Stromal cell of bone marrow (primary cell): ENCODE measurements at regions not wholly inside any gene's neighbourhood (a gene's known extent, or its start where the extent isn't known, plus 50 kb on each side); places are given as distances from the start of the nearest gene placed in this dataset.
"Not testable (repeated sequence)": the region's sequence is repeated elsewhere in the genome, so short reads cannot be mapped to it uniquely, and the experiment has no call there.

Source experiments
- DNase-seq: peaks from one replicate; pipeline ENCODE4 v3.0.0-alpha.2; 2012; ENCODE audit warnings: low read depth

DNA sequence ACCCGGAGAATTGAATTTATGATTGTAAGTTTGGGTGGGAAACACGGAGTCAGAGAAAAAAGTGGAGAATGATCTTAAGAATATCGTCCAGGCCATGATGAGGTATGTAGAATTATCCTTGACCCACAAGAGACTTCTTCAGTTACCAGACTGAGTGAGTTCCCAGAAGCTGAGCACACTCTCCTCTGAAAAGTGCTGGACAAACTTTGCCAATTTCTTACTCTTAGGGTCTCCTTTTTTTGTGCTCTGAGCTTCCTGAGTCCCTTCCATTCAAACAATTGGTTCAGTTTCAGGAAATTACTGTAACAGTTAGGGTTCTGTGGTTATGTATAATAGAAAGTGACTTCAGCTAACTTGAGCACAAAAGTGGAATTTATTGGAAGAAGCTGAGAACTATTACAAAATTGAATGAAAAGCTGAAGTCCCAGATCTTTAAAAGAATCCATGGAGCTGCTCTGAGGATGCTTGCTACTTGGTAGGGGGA, 50.6 kb upstream of the EHBP1 start:
- no peak for DNase-seq

DNA sequence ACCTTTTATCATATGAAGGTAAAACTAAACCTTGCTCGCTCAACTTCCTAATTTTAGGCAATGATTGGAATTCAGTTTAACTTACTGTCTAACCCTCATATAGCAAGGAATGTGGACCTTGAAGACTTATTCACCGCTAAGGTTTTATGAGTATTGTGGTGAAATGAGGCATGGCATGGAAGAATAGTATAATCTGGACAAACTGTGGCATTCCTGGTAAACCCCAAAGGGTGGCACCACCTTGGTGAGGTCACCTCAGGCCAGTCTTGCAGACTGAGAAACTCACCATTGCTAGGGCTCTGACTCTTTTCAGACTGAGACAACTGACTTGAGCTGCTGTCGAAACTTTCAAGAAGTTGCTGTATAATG, 51.1 kb upstream of the EHBP1 start:
- DNase-seq = no peak

DNA sequence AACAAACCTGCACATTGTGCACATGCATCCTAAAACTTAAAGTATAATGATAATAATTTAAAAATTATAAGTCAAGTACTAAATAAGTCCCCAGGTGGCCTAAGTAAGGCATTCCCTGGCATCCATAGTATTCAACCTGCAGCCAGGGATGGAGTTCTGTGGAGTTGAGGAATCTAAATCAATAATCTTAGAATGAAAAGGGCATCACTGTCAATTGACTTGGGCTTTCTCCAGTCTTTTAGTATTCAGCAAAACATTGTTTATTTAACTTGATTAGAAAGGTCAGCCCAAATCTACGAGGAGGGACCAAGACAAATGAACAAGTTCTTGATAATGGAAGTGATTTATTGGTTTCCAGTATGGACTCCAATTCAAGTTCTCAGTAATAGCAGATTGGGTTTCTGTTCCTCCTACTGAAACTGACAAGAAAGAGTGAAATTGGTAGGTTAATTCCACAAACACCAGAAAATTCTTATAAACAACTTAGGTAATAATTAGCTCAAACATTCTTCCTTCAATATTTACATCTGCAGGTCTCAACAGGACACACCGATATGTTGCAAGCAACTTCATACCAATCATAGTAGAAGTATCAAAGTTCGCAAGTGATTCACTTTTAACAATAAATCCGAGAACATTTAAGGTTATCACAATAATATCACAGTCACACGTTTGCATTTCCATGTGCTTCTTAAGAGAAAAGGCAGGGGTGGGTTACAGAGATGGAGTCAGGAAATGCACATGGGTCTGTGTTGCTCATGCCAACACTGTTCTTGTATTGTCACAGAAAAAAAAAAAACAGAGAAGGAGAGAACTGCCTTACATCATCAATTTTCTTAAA, 51.7 kb upstream of the EHBP1 start:
- DNase-seq = no peak

- DNase-seq = not testable (repeated sequence)
Measured at GRCh38 chr2:62649087-62649486, 56.4 kb upstream of the EHBP1 start.

GRCh38 chr2:62643100-62643471, 62.4 kb upstream of the EHBP1 start:
- DNase-seq = no peak

DNA sequence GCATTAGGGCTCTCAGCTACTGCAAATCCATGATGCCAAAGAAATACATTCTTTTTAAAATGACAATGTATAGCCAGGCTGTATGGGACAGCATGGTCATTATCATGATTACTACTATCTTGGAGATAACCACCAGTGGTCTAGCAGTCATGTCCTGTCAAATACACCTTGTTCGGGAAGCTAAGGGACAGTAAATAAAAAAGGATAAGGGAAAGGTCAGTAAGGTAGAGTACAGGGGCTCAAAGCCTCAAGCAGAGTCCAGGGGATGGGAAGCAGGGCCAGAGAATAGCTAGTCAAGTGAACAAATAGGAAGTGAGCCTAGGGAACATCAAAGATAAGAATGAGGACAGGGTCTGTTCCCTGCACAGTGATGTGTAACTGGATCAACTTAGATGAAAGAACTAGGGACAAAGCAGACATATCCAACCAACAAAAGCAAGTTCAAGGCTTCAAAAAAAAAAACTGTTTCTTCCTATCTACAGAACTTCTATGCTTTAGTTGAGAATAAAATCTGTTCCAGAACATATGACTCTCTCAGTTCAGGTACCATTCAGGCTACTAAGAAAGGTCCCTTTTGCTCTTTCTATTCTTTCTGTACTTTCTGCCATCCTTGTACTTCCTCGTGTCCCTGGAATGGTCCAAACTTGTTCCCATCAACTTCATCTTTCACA, 62.9 kb upstream of the EHBP1 start:
- DNase-seq = no peak

- no peak for DNase-seq
Measured at GRCh38 chr2:62641936-62642335, 63.6 kb upstream of the EHBP1 start.

DNA sequence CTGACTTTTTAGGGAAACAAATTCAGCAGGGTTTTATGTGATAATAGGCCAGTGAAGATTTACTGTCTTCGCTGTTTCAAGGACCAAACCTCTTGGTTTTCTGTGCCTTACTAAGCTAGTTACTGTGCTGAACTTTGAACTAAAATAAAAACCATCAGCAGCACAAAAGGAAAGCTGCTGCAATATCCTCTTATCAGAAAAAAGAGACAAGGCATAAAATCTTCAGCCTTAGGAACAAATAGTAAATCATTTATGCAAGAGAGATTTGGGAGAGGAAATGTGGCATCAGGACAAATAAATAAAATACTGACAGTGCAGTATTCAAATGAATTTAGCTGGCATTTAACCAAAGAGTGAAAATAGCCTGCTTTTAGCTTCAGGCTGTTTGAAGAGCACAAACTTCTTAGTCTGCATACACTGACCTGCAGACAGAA, 64.1 kb upstream of the EHBP1 start:
- DNase-seq = peak; percentile 13

DNA sequence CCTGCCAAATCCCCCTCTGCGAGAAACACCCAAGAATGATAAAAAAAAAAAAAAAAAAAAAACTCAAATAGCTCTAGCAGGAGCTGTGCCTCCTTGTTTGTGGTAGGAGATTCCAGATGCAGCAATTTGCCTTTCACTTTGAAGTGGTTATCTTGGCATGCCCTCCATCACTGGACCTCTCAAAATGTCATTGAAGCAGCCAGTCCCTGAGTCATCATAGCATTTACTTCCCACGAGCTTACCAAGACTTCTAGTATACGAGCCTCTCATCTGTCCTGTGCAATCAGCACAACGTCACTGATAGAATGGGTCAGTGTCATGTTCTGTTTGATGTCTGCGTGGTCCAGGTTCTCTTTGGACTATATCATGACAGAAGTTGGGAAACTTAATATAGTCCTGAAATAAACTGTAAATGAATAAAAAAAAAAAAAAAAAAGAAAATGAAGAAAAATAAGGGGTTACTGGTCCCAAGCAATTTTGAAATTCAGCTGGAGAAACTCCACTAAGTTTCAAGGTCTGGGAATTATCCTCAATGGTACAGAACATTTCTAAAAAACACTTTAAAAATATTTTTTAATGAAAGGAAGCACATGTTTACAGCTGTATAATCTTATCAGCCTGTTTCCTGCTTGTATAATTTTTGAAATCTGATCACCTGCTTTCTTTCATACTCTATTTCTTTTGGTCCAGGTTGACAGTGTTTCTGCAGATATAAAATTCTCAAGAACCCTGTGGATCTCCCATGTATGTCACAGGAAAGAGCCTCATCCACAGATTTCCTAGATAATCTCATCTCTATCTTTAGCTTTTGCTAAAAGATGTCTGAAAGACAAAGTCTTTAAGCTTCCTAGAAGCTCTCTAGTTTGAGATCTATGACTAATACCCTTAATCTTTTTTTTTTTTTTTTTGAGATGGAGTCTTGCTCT, 74.1 kb upstream of the EHBP1 start:
- no peak for DNase-seq

- not testable (repeated sequence) for DNase-seq
Measured at GRCh38 chr2:62630206-62630605, 75.3 kb upstream of the EHBP1 start.

GRCh38 chr2:62629310-62629709, 76.2 kb upstream of the EHBP1 start:
- DNase-seq = not testable (repeated sequence)

DNA sequence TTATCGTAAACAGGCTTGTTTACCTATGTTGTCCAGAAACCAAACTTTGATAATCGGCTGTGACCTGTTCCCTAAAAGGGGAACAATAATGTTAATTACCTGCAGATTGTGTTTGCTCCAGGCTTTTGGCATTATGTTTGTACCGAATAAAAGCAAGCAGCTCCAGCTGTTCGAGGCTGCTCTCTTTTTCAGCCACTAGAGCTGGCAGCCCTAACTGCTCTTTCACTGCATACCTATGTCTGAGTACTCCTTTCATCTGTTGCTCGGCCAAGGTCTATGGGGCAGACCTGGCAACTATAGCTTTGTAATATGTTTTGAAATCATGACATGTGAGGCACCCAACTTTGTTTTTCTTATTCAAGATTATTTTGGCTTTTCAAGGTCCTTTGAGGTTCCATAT, 77.8 kb upstream of the EHBP1 start:
- DNase-seq = no peak

GRCh38 chr2:62624855-62625254, 80.7 kb upstream of the EHBP1 start:
- DNase-seq = no peak

- DNase-seq = not testable (repeated sequence)
Measured at GRCh38 chr2:62616486-62616885, 89.0 kb upstream of the EHBP1 start.

- no peak for DNase-seq
Measured at GRCh38 chr2:62611854-62612253, 93.7 kb upstream of the EHBP1 start.

DNA sequence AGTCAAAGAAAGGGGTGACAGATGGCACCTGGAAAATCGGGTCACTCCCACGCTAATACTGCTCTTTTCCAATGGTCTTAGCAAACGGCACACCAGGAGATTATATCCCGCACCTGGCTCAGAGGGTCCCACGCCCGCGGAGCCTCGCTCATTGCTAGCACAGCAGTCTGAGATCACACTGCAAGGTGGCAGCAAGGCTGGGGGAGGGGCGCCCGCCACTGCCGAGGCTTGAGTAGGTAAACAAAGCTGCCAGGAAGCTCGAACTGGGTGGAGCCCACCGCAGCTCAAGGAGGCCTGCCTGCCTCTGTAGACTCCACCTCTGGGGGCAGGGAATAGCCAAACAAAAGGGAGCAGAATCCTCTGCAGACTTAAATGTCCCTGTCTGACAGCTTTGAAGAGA, 99.5 kb upstream of the TMEM17 start:
- not testable (repeated sequence) for DNase-seq

- DNase-seq = no peak
Measured at GRCh38 chr2:62604336-62604735, 98.3 kb upstream of the TMEM17 start.

GRCh38 chr2:62603154-62603712, 97.2 kb upstream of the TMEM17 start:
- no peak for DNase-seq

DNA sequence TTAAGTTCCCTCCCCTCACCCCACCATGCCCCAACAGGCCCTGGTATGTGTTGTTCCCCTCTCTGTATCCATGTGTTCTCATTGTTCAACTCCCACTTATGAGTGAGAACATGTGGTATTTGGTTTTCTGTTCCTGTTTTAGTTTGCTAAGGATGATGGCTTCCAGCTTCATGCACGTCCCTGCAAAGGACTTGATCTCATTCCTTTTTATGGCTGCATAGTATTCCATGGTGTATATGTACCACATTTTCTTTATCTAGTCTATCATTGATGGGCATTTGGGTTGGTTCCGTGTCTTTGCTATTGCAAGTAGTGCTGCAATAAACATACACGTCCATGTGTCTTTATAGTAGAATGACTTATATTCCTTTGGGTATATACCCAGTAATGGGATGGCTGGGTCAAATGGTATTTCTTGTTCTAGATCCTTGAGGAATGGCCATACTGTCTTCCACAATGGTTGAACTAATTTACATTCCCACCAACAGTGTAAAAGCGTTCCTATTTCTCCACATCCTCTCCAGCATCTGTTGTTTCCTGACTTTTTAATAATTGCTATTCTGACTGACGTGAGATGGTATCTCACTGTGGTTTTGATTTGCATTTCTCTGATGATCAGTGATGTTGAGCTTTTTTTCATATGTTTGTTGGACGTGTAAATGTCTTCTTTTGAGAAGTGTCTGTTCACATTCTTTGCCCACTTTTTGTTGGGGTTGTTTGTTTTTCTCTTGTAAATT, 93.8 kb upstream of the TMEM17 start:
- not testable (repeated sequence) for DNase-seq

GRCh38 chr2:62597323-62597722, 91.3 kb upstream of the TMEM17 start:
- no peak for DNase-seq
